Urothelium cell line (cell line): ENCODE measurements at regions not wholly inside any gene's neighbourhood (a gene's known extent, or its start where the extent isn't known, plus 50 kb on each side); places are given as distances from the start of the nearest gene placed in this dataset.
"Not testable (repeated sequence)": the region's sequence is repeated elsewhere in the genome, so short reads cannot be mapped to it uniquely, and the experiment has no call there.

ENCODE experiments used
- DNase-seq: peaks from one replicate; pipeline ENCODE4 v3.0.0; 2011; ENCODE audit warnings: low spot score, mixed read lengths
- FAIRE-seq: peaks from 2 replicates; lab custom pipeline; 2011; peaks lifted over from hg19 to GRCh38; lab: Jason Lieb, UNC

GRCh38 chr10:27391325-27391724 lies 112.8 kb upstream of the RAB18 start:
- no peak for FAIRE-seq
- no peak for DNase-seq

GRCh38 chr10:27390681-27391080 lies 113.4 kb upstream of the RAB18 start:
- DNase-seq (no peak), FAIRE-seq (no peak)

GRCh38 chr10:27388761-27389399 lies 115.2 kb upstream of the RAB18 start:
- FAIRE-seq, result no peak
- DNase-seq, result no peak

- DNase-seq, result peak; percentile 14
- FAIRE-seq, result no peak
Observed at GRCh38 chr10:27383595-27384542, 120.2 kb upstream of the RAB18 start.

- FAIRE-seq, result no peak
Observed at GRCh38 chr10:27382176-27382575, 121.9 kb upstream of the RAB18 start.

GRCh38 chr10:27380929-27381358 lies 123.2 kb upstream of the RAB18 start:
- FAIRE-seq (no peak), DNase-seq (no peak)

More at GRCh38 chr10:27382176-27382575, 121.9 kb upstream of the RAB18 start:
- no peak for DNase-seq

- not testable (repeated sequence) for FAIRE-seq, DNase-seq
Observed at GRCh38 chr10:27379041-27379440, 125.1 kb upstream of the RAB18 start.

GRCh38 chr10:27373566-27374160 lies 130.4 kb upstream of the RAB18 start:
- DNase-seq, result no peak
- FAIRE-seq, result no peak

GRCh38 chr10:27372095-27372494 lies 131.5 kb upstream of the ACBD5 start:
- DNase-seq, result no peak
- no peak for FAIRE-seq

- DNase-seq, FAIRE-seq: not testable (repeated sequence)
Observed at GRCh38 chr10:27371375-27371774, 130.8 kb upstream of the ACBD5 start.

GRCh38 chr10:27369880-27370279 lies 129.3 kb upstream of the ACBD5 start:
- no peak for FAIRE-seq
- peak; percentile 9 for DNase-seq

GRCh38 chr10:27368706-27369105 lies 128.1 kb upstream of the ACBD5 start:
- FAIRE-seq (no peak), DNase-seq (no peak)

- no peak for FAIRE-seq
- DNase-seq, result no peak
Observed at GRCh38 chr10:27366769-27367168, 126.2 kb upstream of the ACBD5 start.

GRCh38 chr10:27364028-27364427 lies 123.4 kb upstream of the ACBD5 start:
- peak; percentile 13 for FAIRE-seq
- DNase-seq, result no peak

- FAIRE-seq (peak; percentile 82), DNase-seq (peak; percentile 66)
Observed at GRCh38 chr10:27360581-27361172, 120.1 kb upstream of the ACBD5 start.

- no peak for DNase-seq
- no peak for FAIRE-seq
Observed at GRCh38 chr10:27359792-27360355, 119.3 kb upstream of the ACBD5 start.

GRCh38 chr10:27356738-27357137 lies 116.1 kb upstream of the ACBD5 start:
- FAIRE-seq, result no peak

GRCh38 chr10:27355918-27356573 lies 115.4 kb upstream of the ACBD5 start:
- DNase-seq (no peak), FAIRE-seq (peak; percentile 53)

More at GRCh38 chr10:27356738-27357137, 116.1 kb upstream of the ACBD5 start:
- DNase-seq, result no peak

GRCh38 chr10:27354643-27355270 lies 114.2 kb upstream of the ACBD5 start:
- peak; percentile 30 for FAIRE-seq
- not testable (repeated sequence) for DNase-seq

- FAIRE-seq, DNase-seq: not testable (repeated sequence)
Observed at GRCh38 chr10:27354100-27354499, 113.5 kb upstream of the ACBD5 start.
